B cell (primary cell): ENCODE measurements at regions not wholly inside any gene's neighbourhood (a gene's known extent, or its start where the extent isn't known, plus 50 kb on each side); places are given as distances from the start of the nearest gene placed in this dataset.

ENCODE experiments used
- ATAC-seq: fragments of 200-7000 bp; cut with Tn5 transposase; one replicate; pipeline ENCODE4 v1.10.0; 2021; ENCODE audit warnings: low read depth, mild to moderate bottlenecking, moderate number of reproducible peaks, moderate library complexity
- CTCF ChIA-PET: fragments of 350-600 bp; sonication (Branson Sonifier 250); formaldehyde crosslinking; loops from one replicate; lab custom pipeline; 2021; ENCODE audit warnings: antibody characterized with exemption, inconsistent platforms; lab: Charles Lee
- POLR2A ChIA-PET: fragments of 350-600 bp; sonication (Branson Sonifier 250); formaldehyde crosslinking; loops from one replicate; lab custom pipeline; 2021; ENCODE audit warnings: antibody characterized with exemption; lab: Charles Lee
- DNase-seq: peaks from one replicate; pipeline ENCODE4 v3.0.0; 2013
- H2AFZ ChIP-seq: 2 replicates; pipeline ENCODE4 v1.6.1; 2012; ENCODE audit warnings: mild to moderate bottlenecking, low read depth, low read length; ENCODE audit not compliant: insufficient read depth, poor library complexity, severe bottlenecking
- H3K27ac ChIP-seq, 2 donors: 1 replicate in 1 of 2; 2 replicates in 1 of 2; pipeline ENCODE4 v1.5.1; 2012 to 2013; ENCODE audit warnings: low read length in 2 of 2, mild to moderate bottlenecking in 2 of 2, moderate library complexity in 1 of 2
- H3K27me3 ChIP-seq, 4 experiments: fragments of 200-600 bp in 1 of 4; sonication (generic) in 1 of 4; replicated peaks in 1 of 4; 1 replicate in 2 of 4; 2 replicates in 2 of 4; pipeline versions ENCODE4 v1.6.1 to v1.7.0; 2013 to 2016; ENCODE audit warnings: low read length in 3 of 4, mild to moderate bottlenecking in 2 of 4, mixed read lengths in 1 of 4, moderate library complexity in 1 of 4; ENCODE audit not compliant: insufficient read depth in 4 of 4, control insufficient read depth in 3 of 4; ENCODE audit errors: control extremely low read depth in 1 of 4
- H3K36me3 ChIP-seq, 2 experiments: replicated peaks in 1 of 2; 1 replicate in 1 of 2; 2 replicates in 1 of 2; pipeline versions ENCODE4 v1.6.1 to v1.7.1; 2013; ENCODE audit warnings: low read length in 1 of 2; ENCODE audit not compliant: insufficient read depth in 2 of 2, control insufficient read depth in 1 of 2; ENCODE audit errors: control extremely low read depth in 1 of 2, extremely low read depth in 1 of 2
- H3K4me1 ChIP-seq, 2 donors: fragments of 200-600 bp in 1 of 2; sonication (generic) in 1 of 2; 1 replicate in 1 of 2; 2 replicates in 1 of 2; pipeline versions ENCODE4 v1.5.1 to v1.6.1; 2013 to 2017; ENCODE audit warnings: low read length in 2 of 2; ENCODE audit not compliant: control insufficient read depth in 2 of 2, insufficient read depth in 2 of 2
- H3K4me2 ChIP-seq: replicated peaks from 2 replicates; pipeline ENCODE3; 2012; ENCODE audit warnings: mild to moderate bottlenecking, low read depth, low read length; ENCODE audit not compliant: poor library complexity, severe bottlenecking
- H3K4me3 ChIP-seq, 5 experiments: fragments of 200-600 bp in 1 of 5; sonication (generic) in 1 of 5; 1 replicate in 3 of 5; 2 replicates in 2 of 5; pipeline versions ENCODE4 v1.5.1 to v1.7.0; 2011 to 2016; ENCODE audit warnings: low read length in 4 of 5, mild to moderate bottlenecking in 4 of 5, low read depth in 2 of 5, control low read depth in 1 of 5, moderate library complexity in 1 of 5; ENCODE audit not compliant: insufficient read depth in 1 of 5; ENCODE audit errors: control extremely low read depth in 1 of 5, extremely low read depth in 1 of 5
- H3K79me2 ChIP-seq: fragments of 200-600 bp; sonication (generic); one replicate; pipeline ENCODE4 v1.6.0; 2016; ENCODE audit warnings: low read length; ENCODE audit not compliant: control insufficient read depth, insufficient read depth
- H3K9ac ChIP-seq: fragments of 200-600 bp; sonication (generic); 2 replicates; pipeline ENCODE4 v1.6.1; 2017; ENCODE audit warnings: mild to moderate bottlenecking, low read length, moderate library complexity
- H3K9me3 ChIP-seq, 3 donors: one replicate each; pipeline versions ENCODE4 v1.6.1 to v1.7.1; 2013; ENCODE audit warnings: low read length in 2 of 3; ENCODE audit not compliant: control insufficient read depth in 2 of 3, insufficient read depth in 1 of 3; ENCODE audit errors: control extremely low read depth in 1 of 3
- H4K20me1 ChIP-seq: 2 replicates; pipeline ENCODE4 v1.6.0; 2012; ENCODE audit warnings: mild to moderate bottlenecking, low read length; ENCODE audit not compliant: insufficient read depth, control insufficient read depth, poor library complexity, severe bottlenecking
- H3K27ac Mint-ChIP-seq: one replicate; pipeline ENCODE4 v1.8.0; 2021; ENCODE audit warnings: mixed read lengths
- H3K27me3 Mint-ChIP-seq: one replicate; pipeline ENCODE4 v1.8.0; 2021; ENCODE audit warnings: mixed read lengths
- H3K4me1 Mint-ChIP-seq: one replicate; pipeline ENCODE4 v1.8.0; 2021; ENCODE audit warnings: mixed read lengths
- H3K4me3 Mint-ChIP-seq: one replicate; pipeline ENCODE4 v1.8.0; 2021; ENCODE audit warnings: mixed read lengths
- H3K9me3 Mint-ChIP-seq: one replicate; pipeline ENCODE4 v1.8.0; 2022; ENCODE audit warnings: mixed read lengths; ENCODE audit not compliant: insufficient read depth
- CTCF ChIP-seq: fragments of 200-600 bp; IDR thresholded peaks from one replicate; pipeline ENCODE4 v1.8.0; 2022; ENCODE audit warnings: antibody characterized with exemption, mild to moderate bottlenecking
- EZH2 ChIP-seq: IDR thresholded peaks from 2 replicates; pipeline ENCODE4 v1.6.1; 2012; ENCODE audit warnings: borderline replicate concordance, low read depth, mild to moderate bottlenecking, moderate library complexity, low read length; ENCODE audit not compliant: insufficient read depth, poor library complexity, severe bottlenecking
- WGBS: methylation state at CpG from one replicate; pipeline ENCODE4 v1.1.5; 2013; ENCODE audit warnings: missing lambda C conversion rate; ENCODE audit not compliant: insufficient coverage; 5-methylcytosine and 5-hydroxymethylcytosine counted together
- intact Hi-C: fragments of 100-400 bp; cut with micrococcal nuclease; formaldehyde crosslinking; loops from one replicate; pipeline ENCODE4 v1.10.0; 2022

- H3K4me1 ChIP-seq = no peaks in the 10 kb centered on the region
- no CpG with 5 or more reads among the region's 1 CpG for whole genome bisulfite sequencing
- peaks cover 0 to 9% (median 3%) of the 10 kb centered on the region in 3 donors for H3K9me3 ChIP-seq
- Mint-ChIP-seq H3K4me3 (no peak overlapping the region), H3K27ac (no peak overlapping the region), H3K27me3 (no peaks in the 10 kb centered on the region), H3K4me1 (no peaks in the 10 kb centered on the region), H3K9me3 (peaks cover 4% of the 10 kb centered on the region)
- no peak overlapping the region for H3K9ac ChIP-seq
- H3K27me3 ChIP-seq = no peaks in the 10 kb centered on the region
- no peak overlapping the region for H2AFZ ChIP-seq
- intact Hi-C loops = no loop called here
- H3K4me2 ChIP-seq = no peak overlapping the region
- DNase-seq = no peak
- H3K4me3 ChIP-seq = no peak overlapping the region
- ChIA-PET POLR2A (no interaction called here), CTCF (no interaction called here)
- TF ChIP-seq CTCF (no peak), EZH2 (no peak)
- ATAC-seq = no peak
- H3K79me2 ChIP-seq = no peaks in the 10 kb centered on the region
- no peaks in the 10 kb centered on the region for H3K36me3 ChIP-seq
- no peak overlapping the region for H3K27ac ChIP-seq
- no peaks in the 10 kb centered on the region for H4K20me1 ChIP-seq
These were observed 1667.8 kb downstream of the PLA2G4A start for GRCh38 chr1:188496506-188496905.

- H3K4me1 ChIP-seq = no peaks in the 10 kb centered on the region
- no peaks in the 10 kb centered on the region for H3K27me3 Mint-ChIP-seq
- no peak overlapping the region for H3K4me2 ChIP-seq
- H4K20me1 ChIP-seq = no peaks in the 10 kb centered on the region
- DNase-seq (no peak), ATAC-seq (no peak)
- no peak overlapping the region for H3K27ac Mint-ChIP-seq
- no peak overlapping the region for H3K27ac ChIP-seq
- no peaks in the 10 kb centered on the region for H3K79me2 ChIP-seq
- peaks cover 0 to 9% (median 3%) of the 10 kb centered on the region in 3 donors for H3K9me3 ChIP-seq
- TF ChIP-seq CTCF (no peak), EZH2 (no peak)
- H3K9me3 Mint-ChIP-seq = peaks cover 4% of the 10 kb centered on the region
- H3K9ac ChIP-seq = no peak overlapping the region
- H3K4me3 Mint-ChIP-seq = no peak overlapping the region
- no peak overlapping the region for H3K4me3 ChIP-seq
- WGBS = no CpG with 5 or more reads among the region's 1 CpG
- ChIA-PET CTCF (no interaction called here), POLR2A (no interaction called here)
- no peaks in the 10 kb centered on the region for H3K4me1 Mint-ChIP-seq
- H2AFZ ChIP-seq = no peak overlapping the region
- intact Hi-C loops = no loop called here
- no peaks in the 10 kb centered on the region for H3K36me3 ChIP-seq
- H3K27me3 ChIP-seq = no peaks in the 10 kb centered on the region
These were observed 1668.3 kb downstream of the PLA2G4A start for GRCh38 chr1:188497020-188497419.
